K562 (cell line): ENCODE measurements at regions not wholly inside any gene's neighbourhood (a gene's known extent, or its start where the extent isn't known, plus 50 kb on each side); places are given as distances from the start of the nearest gene placed in this dataset.

Experiments used
- FOXJ3 ChIP-seq: sonication (generic); formaldehyde crosslinking; IDR thresholded peaks from 2 replicates; pipeline ENCODE4 v1.4.0; 2020; ENCODE audit warnings: mild to moderate bottlenecking, missing genetic modification reagents
- SRF ChIP-seq, 2 experiments: fragments of 250-450, 450-650 bp in 1 of 2; sonication (Bioruptor Pico) in 1 of 2; sonication (generic) in 1 of 2; formaldehyde crosslinking; IDR thresholded peaks; 2 replicates each; pipeline versions ENCODE4 v1.5.0 to v1.5.1; 2020 to 2022; ENCODE audit warnings: mild to moderate bottlenecking in 1 of 2, missing genetic modification reagents in 1 of 2

DNA sequence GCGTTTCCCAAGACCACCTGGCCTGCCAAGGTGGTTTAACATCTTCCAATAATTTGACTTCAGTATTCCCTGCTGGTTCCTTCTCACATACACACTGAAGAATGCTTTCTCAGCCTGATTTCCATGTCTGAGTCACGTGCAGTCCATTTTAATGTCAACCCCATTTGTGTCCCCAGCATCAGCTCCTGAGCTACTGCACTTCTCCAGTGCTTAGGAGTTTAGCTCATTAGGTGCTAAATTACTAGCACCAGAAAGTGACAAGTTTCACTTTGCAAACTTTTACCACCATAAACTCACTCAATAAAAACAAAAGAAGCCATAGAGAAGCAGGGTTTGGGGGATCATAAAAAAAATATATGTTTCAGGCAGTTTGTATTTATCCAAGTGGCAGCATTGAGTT, 279.3 kb upstream of the SORCS1 start:
- TF ChIP-seq FOXJ3 (CRISPR knock-in tag): no peak
- no peak for TF ChIP-seq SRF (CRISPR knock-in tag; IDR thresholded peaks at IDR 0.05)
